Colonic mucosa (tissue), 4 donors: ENCODE measurements at regions not wholly inside any gene's neighbourhood (a gene's known extent, or its start where the extent isn't known, plus 50 kb on each side); places are given as distances from the start of the nearest gene placed in this dataset.

Source experiments
- DNase-seq: peaks from one replicate; pipeline ENCODE4 v3.0.0-alpha.2; 2020
- H3K27ac ChIP-seq: fragments of 200-600 bp; one replicate; pipeline ENCODE4 v1.8.0; 2021
- H3K27me3 ChIP-seq: fragments of 200-600 bp; one replicate; pipeline ENCODE4 v1.8.0; 2021
- H3K36me3 ChIP-seq: fragments of 200-600 bp; one replicate; pipeline ENCODE4 v1.8.0; 2021
- H3K4me1 ChIP-seq: fragments of 200-600 bp; one replicate; pipeline ENCODE4 v1.8.0; 2021; ENCODE audit warnings: mild to moderate bottlenecking
- H3K4me3 ChIP-seq: fragments of 200-600 bp; one replicate; pipeline ENCODE4 v1.8.0; 2021
- H3K9ac ChIP-seq, 2 donors: one replicate each; pipeline ENCODE4 v1.7.0; 2013; ENCODE audit warnings: control low read depth in 2 of 2, low read depth in 2 of 2, low read length in 2 of 2
- H3K9me3 ChIP-seq: fragments of 200-600 bp; one replicate; pipeline ENCODE4 v1.8.0; 2021
- CTCF ChIP-seq: fragments of 200-600 bp; IDR thresholded peaks from one replicate; pipeline ENCODE4 v1.8.0; 2022; ENCODE audit warnings: antibody characterized with exemption, mild to moderate bottlenecking
- intact Hi-C: fragments of 100-400 bp; cut with DNase I; formaldehyde crosslinking; loops from one replicate; pipeline ENCODE4 v1.14.1; 2022
- donor health status: healthy.
- donor health status: DM: no; HTN: no; CAD: no.
- donor health status: DM: no; HTN: no; CAD: no.

DNA sequence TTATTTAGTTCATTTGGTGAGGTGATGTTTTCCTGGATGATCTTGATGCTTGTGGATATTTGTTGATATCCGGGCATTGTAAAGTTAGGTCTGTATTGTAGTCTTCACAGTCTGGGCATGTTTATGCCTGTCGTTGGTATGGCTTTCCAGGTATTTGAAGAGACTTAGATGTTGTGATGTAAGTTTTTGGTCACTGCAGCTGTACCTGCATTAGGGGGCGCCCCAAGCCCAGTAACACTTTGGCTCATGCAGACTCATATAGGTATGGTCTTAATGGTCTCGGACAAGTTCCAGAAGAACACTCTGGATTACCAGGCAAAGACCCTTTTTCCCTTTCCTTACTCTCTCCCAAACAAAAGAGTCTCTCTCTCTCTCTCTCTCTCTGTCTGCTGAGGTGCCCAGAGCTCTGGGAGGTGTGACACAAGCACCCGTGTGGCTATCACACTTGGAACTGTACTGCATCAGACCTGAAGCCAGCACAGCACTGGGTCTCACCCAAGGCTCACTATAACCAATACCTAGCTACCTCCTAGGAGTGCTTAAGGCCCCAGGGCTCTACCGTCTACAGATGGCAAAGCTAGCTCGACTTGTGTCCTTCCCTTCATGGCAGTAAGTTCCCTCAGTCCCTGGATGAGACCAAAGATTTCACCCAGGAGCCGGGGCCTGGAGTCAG, 425.8 kb upstream of the ATXN7L3B start:
- TF ChIP-seq CTCF, result no peak
- intact Hi-C loops, result no loop called here
- H3K9ac ChIP-seq, result no peak overlapping the region

GRCh38 chr12:74119811-74120362, 417.7 kb upstream of the ATXN7L3B start:
- H3K36me3 ChIP-seq, result no peaks in the 10 kb centered on the region
- DNase-seq, result no peak
- H3K27me3 ChIP-seq, result no peaks in the 10 kb centered on the region
- H3K4me1 ChIP-seq, result no peaks in the 10 kb centered on the region
- no peak for TF ChIP-seq CTCF
- intact Hi-C loops, result no loop called here
- no peak overlapping the region for H3K9ac ChIP-seq
- H3K4me3 ChIP-seq, result no peak overlapping the region
- H3K27ac ChIP-seq, result no peak overlapping the region
- H3K9me3 ChIP-seq, result no peaks in the 10 kb centered on the region

More for the DNA sequence above, 425.8 kb upstream of the ATXN7L3B start:
- Histone ChIP-seq H3K36me3 (no peaks in the 10 kb centered on the region), H3K4me3 (no peak overlapping the region), H3K9me3 (no peaks in the 10 kb centered on the region), H3K4me1 (no peaks in the 10 kb centered on the region), H3K27me3 (no peaks in the 10 kb centered on the region), H3K27ac (no peak overlapping the region)
- no peak for DNase-seq

- TF ChIP-seq CTCF, result no peak
Measured at GRCh38 chr12:74120644-74121043, 417.0 kb upstream of the ATXN7L3B start.

DNA sequence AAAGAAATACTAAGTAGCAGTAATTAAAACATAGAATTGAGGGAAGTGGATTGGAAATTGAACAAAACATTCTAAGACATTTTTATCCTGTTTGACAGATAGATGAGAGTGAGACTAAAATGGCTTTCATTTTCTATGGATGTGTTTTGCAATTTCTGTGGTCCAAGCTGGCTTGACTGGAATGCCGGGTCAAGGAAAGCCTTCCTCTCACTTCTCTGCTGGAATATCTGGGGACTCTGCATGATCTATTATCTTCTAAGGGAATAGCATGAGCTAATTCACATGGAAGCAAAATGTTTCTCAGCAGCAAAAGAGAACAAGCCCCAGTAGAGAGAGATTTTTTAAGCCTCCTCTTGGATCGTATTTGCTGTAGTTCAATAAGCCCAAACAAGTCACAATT, 407.9 kb upstream of the ATXN7L3B start:
- no peaks in the 10 kb centered on the region for H3K27me3 ChIP-seq
- intact Hi-C loops, result no loop called here
- no peak for TF ChIP-seq CTCF
- no peaks in the 10 kb centered on the region for H3K4me1 ChIP-seq
- no peak overlapping the region for H3K9ac ChIP-seq
- no peaks in the 10 kb centered on the region for H3K9me3 ChIP-seq
- H3K27ac ChIP-seq, result no peak overlapping the region
- no peaks in the 10 kb centered on the region for H3K36me3 ChIP-seq
- DNase-seq, result no peak
- H3K4me3 ChIP-seq, result no peak overlapping the region

More at GRCh38 chr12:74120644-74121043, 417.0 kb upstream of the ATXN7L3B start:
- Histone ChIP-seq H3K4me1 (no peaks in the 10 kb centered on the region), H3K9me3 (no peaks in the 10 kb centered on the region), H3K9ac (no peak overlapping the region), H3K4me3 (no peak overlapping the region), H3K27ac (no peak overlapping the region), H3K36me3 (no peaks in the 10 kb centered on the region), H3K27me3 (no peaks in the 10 kb centered on the region)
- no peak for DNase-seq
- intact Hi-C loops, result no loop called here

GRCh38 chr12:74144396-74144795, 393.2 kb upstream of the ATXN7L3B start:
- intact Hi-C loops, result no loop called here
- no peaks in the 10 kb centered on the region for H3K4me1 ChIP-seq
- no peaks in the 10 kb centered on the region for H3K27me3 ChIP-seq
- H3K27ac ChIP-seq, result no peak overlapping the region
- no peak for DNase-seq
- H3K9me3 ChIP-seq, result no peaks in the 10 kb centered on the region
- no peak for TF ChIP-seq CTCF
- H3K4me3 ChIP-seq, result no peak overlapping the region
- H3K36me3 ChIP-seq, result no peaks in the 10 kb centered on the region
- H3K9ac ChIP-seq, result no peak overlapping the region
